ENCODE measurements at regions not wholly inside any gene's neighbourhood (a gene's known extent, or its start where the extent isn't known, plus 50 kb on each side); places are given as distances from the start of the nearest gene placed in this dataset.

DNA sequence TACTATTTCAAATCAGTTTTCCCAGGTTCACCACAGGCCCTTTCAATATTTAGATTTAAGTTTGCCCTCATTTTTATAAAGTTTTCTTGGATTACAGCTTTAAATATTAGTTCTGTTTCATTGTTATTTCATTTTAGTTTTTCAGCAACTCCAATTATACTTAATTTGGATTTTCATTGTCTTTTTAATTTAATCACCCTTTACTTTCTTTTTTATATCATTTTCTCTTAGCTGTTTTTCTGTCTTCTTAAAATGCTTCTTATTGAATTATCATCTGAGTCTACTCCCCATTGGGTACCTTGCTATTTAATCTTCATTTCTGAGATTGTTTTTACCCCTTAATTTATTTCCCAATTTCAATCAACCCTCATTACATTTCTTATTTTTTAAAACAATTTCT is 160.4 kb downstream of the PAPSS1 start:
- no peaks in the 10 kb centered on the region for H4K20me1 ChIP-seq (replicated peaks; ENCODE audit: control insufficient read depth, insufficient read depth, low read length)
- H3K79me2 ChIP-seq (ENCODE audit: control insufficient read depth, insufficient read depth, low read length), result no peaks in the 10 kb centered on the region
- in situ Hi-C loops (cut with MboI), result no loop called here
- H3K27ac ChIP-seq (ENCODE audit: extremely low read depth, low read depth, low read length), result no peak overlapping the region
- H3K9me1 ChIP-seq (ENCODE audit: control insufficient read depth, insufficient read depth, low read length), result no peaks in the 10 kb centered on the region
- TF ChIP-seq TBP (optimal IDR thresholded peaks at IDR 0.05; ENCODE audit: low read depth, low read length) (no peak), SMARCC2 (IDR thresholded peaks at IDR 0.05; ENCODE audit: low read depth) (no peak), RBM22 (IDR thresholded peaks at IDR 0.05; ENCODE audit: low read depth, low read length, poor library complexity, severe bottlenecking) (no peak), NFXL1 (CRISPR knock-in tag; IDR thresholded peaks at IDR 0.05) (no peak), ZNF511 (CRISPR knock-in tag; IDR thresholded peaks at IDR 0.05) (no peak), NCOA4 (IDR thresholded peaks at IDR 0.05; ENCODE audit: partially characterized antibody) (no peak), KAT7 (CRISPR knock-in tag; IDR thresholded peaks at IDR 0.05; ENCODE audit: borderline replicate concordance) (no peak), C11orf30 (IDR thresholded peaks at IDR 0.05; ENCODE audit: low read depth) (no peak), ZKSCAN1 (IDR thresholded peaks at IDR 0.05; ENCODE audit: low read depth, low read length) (no peak), SRSF1 (IDR thresholded peaks at IDR 0.05; ENCODE audit: low read depth, low read length) (no peak)
- TF ChIP-seq, protein P1, sequence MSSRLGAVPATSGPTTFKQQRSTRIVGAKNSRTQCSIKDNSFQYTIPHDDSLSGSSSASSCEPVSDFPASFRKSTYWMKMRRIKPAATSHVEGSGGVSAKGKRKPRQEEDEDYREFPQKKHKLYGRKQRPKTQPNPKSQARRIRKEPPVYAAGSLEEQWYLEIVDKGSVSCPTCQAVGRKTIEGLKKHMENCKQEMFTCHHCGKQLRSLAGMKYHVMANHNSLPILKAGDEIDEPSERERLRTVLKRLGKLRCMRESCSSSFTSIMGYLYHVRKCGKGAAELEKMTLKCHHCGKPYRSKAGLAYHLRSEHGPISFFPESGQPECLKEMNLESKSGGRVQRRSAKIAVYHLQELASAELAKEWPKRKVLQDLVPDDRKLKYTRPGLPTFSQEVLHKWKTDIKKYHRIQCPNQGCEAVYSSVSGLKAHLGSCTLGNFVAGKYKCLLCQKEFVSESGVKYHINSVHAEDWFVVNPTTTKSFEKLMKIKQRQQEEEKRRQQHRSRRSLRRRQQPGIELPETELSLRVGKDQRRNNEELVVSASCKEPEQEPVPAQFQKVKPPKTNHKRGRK (tag; IDR thresholded peaks at IDR 0.05), result no peak
- TF ChIP-seq, protein P2, sequence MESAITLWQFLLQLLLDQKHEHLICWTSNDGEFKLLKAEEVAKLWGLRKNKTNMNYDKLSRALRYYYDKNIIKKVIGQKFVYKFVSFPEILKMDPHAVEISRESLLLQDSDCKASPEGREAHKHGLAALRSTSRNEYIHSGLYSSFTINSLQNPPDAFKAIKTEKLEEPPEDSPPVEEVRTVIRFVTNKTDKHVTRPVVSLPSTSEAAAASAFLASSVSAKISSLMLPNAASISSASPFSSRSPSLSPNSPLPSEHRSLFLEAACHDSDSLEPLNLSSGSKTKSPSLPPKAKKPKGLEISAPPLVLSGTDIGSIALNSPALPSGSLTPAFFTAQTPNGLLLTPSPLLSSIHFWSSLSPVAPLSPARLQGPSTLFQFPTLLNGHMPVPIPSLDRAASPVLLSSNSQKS (CRISPR knock-in tag; IDR thresholded peaks at IDR 0.05), result no peak
- POLR2A ChIA-PET, result no interaction called here
- H3K36me3 ChIP-seq (ENCODE audit: control insufficient read depth, insufficient read depth, low read length), result no peaks in the 10 kb centered on the region
- H3K9ac ChIP-seq (ENCODE audit: insufficient read depth in 1 of 2, low read depth in 2 of 2, low read length in 2 of 2), result no peak overlapping the region
- H2AFZ ChIP-seq (ENCODE audit: low read depth, low read length), result no peak overlapping the region
- no peak overlapping the region for H3K4me3 ChIP-seq
- CTCF ChIA-PET (ENCODE audit: low intra/inter-chr PET ratio), result no interaction called here
- H3K9me3 ChIP-seq (replicated peaks; ENCODE audit: control insufficient read depth, insufficient read depth, low read depth, low read length), result no peaks in the 10 kb centered on the region
- DNase-seq (ENCODE audit: extremely low read depth in 1 of 4, low spot score in 3 of 4), result no peak
- H3K4me2 ChIP-seq (ENCODE audit: insufficient read depth, low read length), result no peak overlapping the region
- intact Hi-C loops (cut with micrococcal nuclease), result no loop called here
- no peak for ATAC-seq
- no peaks in the 10 kb centered on the region for H3K4me1 ChIP-seq (replicated peaks in 1 of 2; ENCODE audit: control insufficient read depth in 2 of 2, insufficient read depth in 2 of 2, low read length in 2 of 2)
- BruUV-seq (replicated peaks), result no TSS peak
- FAIRE-seq, result no peak
- no peaks in the 10 kb centered on the region for H3K27me3 ChIP-seq (ENCODE audit: control insufficient read depth in 2 of 2, insufficient read depth in 2 of 2, low read length in 2 of 2)

All from K562 (cell line).